Osteocyte (in vitro differentiated cells): ENCODE measurements at regions not wholly inside any gene's neighbourhood (a gene's known extent, or its start where the extent isn't known, plus 50 kb on each side); places are given as distances from the start of the nearest gene placed in this dataset.
A peak's percentile ranks its signal among the peaks of the same experiment; 100 is the strongest.

Source experiments
- DNase-seq: peaks from one replicate; pipeline ENCODE4 v3.0.0; 2021; ENCODE audit warnings: mixed read lengths; ENCODE audit not compliant: unreplicated experiment; ENCODE audit errors: extremely low spot score
- H3K27ac Mint-ChIP-seq: one replicate; pipeline ENCODE4 v1.8.0; 2021; ENCODE audit warnings: mild to moderate bottlenecking, mixed read lengths; ENCODE audit not compliant: unreplicated experiment
- H3K27me3 Mint-ChIP-seq: one replicate; pipeline ENCODE4 v1.8.0; 2021; ENCODE audit warnings: mixed read lengths; ENCODE audit not compliant: unreplicated experiment
- H3K36me3 Mint-ChIP-seq: one replicate; pipeline ENCODE4 v1.8.0; 2021; ENCODE audit warnings: mixed read lengths; ENCODE audit not compliant: unreplicated experiment
- H3K4me1 Mint-ChIP-seq: one replicate; pipeline ENCODE4 v1.8.0; 2021; ENCODE audit warnings: mixed read lengths; ENCODE audit not compliant: unreplicated experiment
- H3K4me3 Mint-ChIP-seq: one replicate; pipeline ENCODE4 v1.8.0; 2021; ENCODE audit warnings: mild to moderate bottlenecking, moderate library complexity, mixed read lengths; ENCODE audit not compliant: unreplicated experiment
- H3K9me3 Mint-ChIP-seq: one replicate; pipeline ENCODE4 v1.8.0; 2021; ENCODE audit warnings: mixed read lengths; ENCODE audit not compliant: unreplicated experiment
- CTCF ChIP-seq: fragments of 200-600 bp; sonication (generic); IDR thresholded peaks from 2 replicates; pipeline ENCODE4 v1.5.0; 2021; ENCODE audit warnings: antibody characterized with exemption, mild to moderate bottlenecking, moderate library complexity

- peaks cover 8% of the 10 kb centered on the region for H3K9me3 Mint-ChIP-seq
- no peaks in the 10 kb centered on the region for H3K36me3 Mint-ChIP-seq
- DNase-seq, result no peak
- H3K27ac Mint-ChIP-seq, result no peak overlapping the region
- TF ChIP-seq CTCF, result no peak
- H3K4me1 Mint-ChIP-seq, result no peaks in the 10 kb centered on the region
- peaks cover 9% of the 10 kb centered on the region for H3K27me3 Mint-ChIP-seq
- H3K4me3 Mint-ChIP-seq, result no peak overlapping the region
Measured at GRCh38 chr22:49439373-49439772, 388.3 kb downstream of the BRD1 start.

GRCh38 chr22:49437956-49438355 lies 389.7 kb downstream of the BRD1 start:
- no peak for TF ChIP-seq CTCF
- Mint-ChIP-seq H3K4me3 (no peak overlapping the region), H3K9me3 (peaks cover 8% of the 10 kb centered on the region), H3K36me3 (no peaks in the 10 kb centered on the region), H3K4me1 (no peaks in the 10 kb centered on the region), H3K27me3 (peaks cover 5% of the 10 kb centered on the region), H3K27ac (no peak overlapping the region)
- DNase-seq, result no peak

- DNase-seq, result no peak
- TF ChIP-seq CTCF, result no peak
- peaks cover 4% of the 10 kb centered on the region for H3K27me3 Mint-ChIP-seq
- H3K4me3 Mint-ChIP-seq, result no peak overlapping the region
- no peak overlapping the region for H3K27ac Mint-ChIP-seq
- H3K4me1 Mint-ChIP-seq, result no peaks in the 10 kb centered on the region
- no peaks in the 10 kb centered on the region for H3K36me3 Mint-ChIP-seq
- peaks cover 8% of the 10 kb centered on the region for H3K9me3 Mint-ChIP-seq
Measured at GRCh38 chr22:49437356-49437755, 390.3 kb downstream of the BRD1 start.

GRCh38 chr22:49436056-49436455 lies 391.6 kb downstream of the BRD1 start:
- no peak for DNase-seq
- no peaks in the 10 kb centered on the region for H3K4me1 Mint-ChIP-seq
- H3K36me3 Mint-ChIP-seq, result no peaks in the 10 kb centered on the region
- no peak for TF ChIP-seq CTCF
- peaks cover 8% of the 10 kb centered on the region for H3K9me3 Mint-ChIP-seq
- H3K27ac Mint-ChIP-seq, result no peak overlapping the region
- H3K4me3 Mint-ChIP-seq, result no peak overlapping the region
- H3K27me3 Mint-ChIP-seq, result peaks cover 5% of the 10 kb centered on the region

- Mint-ChIP-seq H3K4me1 (no peaks in the 10 kb centered on the region), H3K9me3 (peaks cover 8% of the 10 kb centered on the region), H3K36me3 (no peaks in the 10 kb centered on the region), H3K27ac (no peak overlapping the region), H3K27me3 (peaks cover 3% of the 10 kb centered on the region), H3K4me3 (no peak overlapping the region)
- peak; percentile 71 for DNase-seq
- no peak for TF ChIP-seq CTCF
Measured at GRCh38 chr22:49435596-49435995, 392.1 kb downstream of the BRD1 start.
